NCI-H146 (cell line): ENCODE measurements at regions not wholly inside any gene's neighbourhood (a gene's known extent, or its start where the extent isn't known, plus 50 kb on each side); places are given as distances from the start of the nearest gene placed in this dataset.
A peak's percentile ranks its signal among the peaks of the same experiment; 100 is the strongest.

Source experiments
- DNase-seq: peaks from one replicate; lab custom pipeline; 2025; lab: John Stamatoyannopoulos, UW

DNA sequence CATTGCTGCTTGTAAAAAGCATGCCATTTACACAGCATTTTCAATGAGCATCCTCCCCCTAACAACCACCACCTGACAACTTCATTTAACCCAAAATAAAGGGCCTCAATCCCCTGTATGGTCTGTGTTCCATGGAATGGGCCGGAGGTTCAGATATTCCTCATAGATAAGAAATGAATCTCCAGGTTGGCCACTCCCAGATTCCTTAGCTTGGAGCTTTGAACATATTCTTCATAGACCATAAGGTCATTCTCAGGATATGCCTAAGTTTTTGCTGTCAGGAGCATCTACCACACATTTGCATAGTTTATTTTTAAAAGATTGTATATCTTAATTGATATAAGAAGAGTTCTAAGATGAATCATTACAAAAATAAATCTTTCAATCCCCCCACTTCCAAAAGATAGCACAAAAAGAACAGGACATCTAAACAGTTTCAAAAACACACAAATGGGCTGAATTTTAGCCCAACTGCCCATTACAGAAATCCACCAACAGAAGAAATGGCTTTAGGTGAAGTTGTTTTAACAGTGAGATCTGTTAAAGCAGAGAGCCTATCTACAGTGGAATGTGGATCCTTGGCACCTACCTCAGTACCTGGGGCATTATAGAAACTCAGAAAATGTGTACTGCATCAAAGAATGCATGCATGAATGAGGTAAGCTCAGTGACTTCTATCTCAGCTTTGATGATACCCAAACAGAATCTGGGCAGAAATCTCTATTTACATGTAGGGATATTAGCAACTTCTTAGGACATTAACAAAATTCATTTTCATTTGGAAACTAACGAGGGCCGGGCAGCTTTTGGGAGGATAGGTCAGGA lies 179.8 kb downstream of the SEC61B start:
- DNase-seq = no peak

DNA sequence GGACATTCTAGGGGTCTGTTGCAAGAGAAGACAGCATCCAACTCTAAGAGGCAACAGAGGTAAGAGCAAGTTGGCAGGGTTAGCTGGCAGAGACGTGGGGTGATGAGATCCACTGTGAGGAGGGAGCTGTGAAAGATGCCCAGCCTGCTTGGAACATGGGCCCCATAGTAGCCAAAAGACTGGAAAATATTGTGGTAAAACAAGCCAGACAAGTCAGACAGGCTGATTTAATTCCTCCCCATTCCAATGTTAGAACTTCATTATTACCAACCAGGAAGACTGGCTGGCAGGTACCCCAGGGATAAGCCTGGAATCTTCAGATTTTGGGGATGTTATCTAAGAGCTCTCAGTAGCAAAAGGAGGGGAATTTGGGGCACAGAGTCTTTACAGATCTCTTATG lies 181.3 kb downstream of the SEC61B start:
- no peak for DNase-seq

DNA sequence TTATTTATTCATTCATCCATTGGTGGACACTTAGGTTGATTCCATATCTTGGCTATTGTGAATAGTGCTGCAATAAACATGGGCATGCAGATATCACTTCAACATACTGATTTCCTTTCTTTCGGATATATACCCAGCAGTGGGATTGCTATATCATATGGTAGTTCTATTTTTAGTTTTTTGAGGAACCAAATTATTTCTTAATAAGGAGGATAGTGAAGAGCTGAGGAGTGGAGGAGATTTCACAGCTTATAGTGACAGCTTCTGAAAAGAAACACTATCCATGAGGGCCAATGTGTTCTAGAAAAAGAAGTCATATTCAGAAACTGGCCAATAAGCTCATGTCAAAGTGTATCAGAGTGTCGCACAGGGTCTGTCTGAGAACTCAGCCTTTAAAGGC lies 183.3 kb downstream of the SEC61B start:
- DNase-seq = no peak

DNA sequence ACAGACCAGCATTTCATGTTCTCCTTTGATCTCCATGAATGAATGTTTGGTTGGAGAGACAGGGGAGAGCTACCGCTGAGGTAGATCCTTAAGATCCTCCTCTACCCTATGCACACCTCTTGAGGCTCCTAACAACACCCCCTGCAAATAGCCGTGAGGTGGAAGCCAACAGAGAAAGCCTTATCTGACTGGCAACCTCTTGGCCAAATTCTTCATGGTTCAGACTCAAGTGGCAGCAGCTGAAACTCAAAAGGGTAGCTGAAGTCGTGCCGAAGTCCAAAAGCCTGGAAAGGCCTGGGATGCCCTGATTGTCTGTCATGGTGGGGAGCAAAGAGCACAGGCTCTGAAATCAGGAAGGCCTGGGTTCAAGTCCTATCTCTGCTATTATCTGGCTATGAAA lies 184.9 kb downstream of the SEC61B start:
- no peak for DNase-seq

DNA sequence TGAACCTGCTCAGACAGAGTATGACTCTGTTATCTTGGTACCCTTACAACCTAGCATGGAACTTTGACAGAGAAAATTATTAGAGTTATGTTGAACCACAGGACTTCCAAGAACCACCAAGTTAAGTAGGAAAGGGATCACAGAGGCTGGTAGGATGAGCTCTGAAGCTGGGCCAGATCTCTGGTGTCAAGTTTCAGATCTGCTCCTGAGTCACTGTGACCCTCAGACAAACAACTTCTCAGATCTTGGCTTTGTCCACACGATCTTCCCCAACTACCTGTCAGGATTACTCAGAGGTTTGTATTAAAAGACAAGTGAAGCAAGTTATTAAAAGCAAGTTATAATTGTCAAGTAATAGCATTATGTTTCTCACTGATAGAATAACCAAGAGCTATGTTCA lies 189.0 kb downstream of the SEC61B start:
- no peak for DNase-seq

DNA sequence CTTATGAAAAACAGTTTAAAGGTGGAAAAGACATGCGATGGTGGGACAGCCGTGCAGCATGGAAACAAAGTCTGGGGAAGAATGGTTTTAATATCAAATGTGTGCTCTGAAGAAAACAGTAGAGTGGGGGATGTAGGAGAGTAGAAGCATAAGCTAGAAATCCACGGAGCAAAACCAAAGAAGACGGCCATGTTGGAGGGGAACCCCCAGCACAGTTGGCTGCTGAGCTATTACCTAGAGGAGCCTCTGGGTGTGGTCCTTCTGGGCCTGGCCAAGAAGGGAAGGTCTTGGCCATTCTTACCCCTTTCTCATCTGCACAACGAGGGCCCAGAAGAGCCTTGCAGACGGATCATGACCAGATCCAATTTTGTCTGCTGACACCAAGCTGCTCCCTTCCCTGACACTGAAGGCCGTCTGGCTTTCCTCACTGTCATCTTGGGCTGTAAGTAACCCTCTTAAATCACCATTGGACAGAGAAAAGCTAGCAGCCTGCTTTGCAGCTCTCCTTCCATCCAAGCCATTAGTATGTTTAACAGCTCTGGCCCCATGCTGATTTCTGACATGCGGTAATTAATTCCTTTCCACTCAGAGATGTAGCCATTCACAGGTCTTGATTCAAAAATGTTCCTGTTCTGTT lies 189.5 kb downstream of the SEC61B start:
- peak; percentile 75 for DNase-seq

DNA sequence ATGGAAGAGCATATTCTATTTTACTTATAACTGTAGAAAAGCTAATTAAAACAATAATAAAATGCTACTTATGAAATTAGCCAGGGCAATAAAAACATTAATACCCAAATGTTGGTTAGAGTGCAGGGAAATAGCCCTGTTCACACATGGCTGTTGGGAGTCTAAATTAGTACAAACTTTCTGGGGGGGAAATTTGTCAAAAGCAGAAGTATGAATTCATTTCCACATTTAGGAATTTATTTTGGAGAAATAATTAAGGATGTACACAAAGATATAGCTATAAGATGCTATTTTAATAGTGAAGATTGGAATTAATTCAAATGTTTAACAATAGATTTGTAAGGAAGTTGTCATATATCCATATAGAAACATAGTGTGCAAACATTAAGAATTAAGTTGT lies 190.5 kb downstream of the SEC61B start:
- no peak for DNase-seq

DNA sequence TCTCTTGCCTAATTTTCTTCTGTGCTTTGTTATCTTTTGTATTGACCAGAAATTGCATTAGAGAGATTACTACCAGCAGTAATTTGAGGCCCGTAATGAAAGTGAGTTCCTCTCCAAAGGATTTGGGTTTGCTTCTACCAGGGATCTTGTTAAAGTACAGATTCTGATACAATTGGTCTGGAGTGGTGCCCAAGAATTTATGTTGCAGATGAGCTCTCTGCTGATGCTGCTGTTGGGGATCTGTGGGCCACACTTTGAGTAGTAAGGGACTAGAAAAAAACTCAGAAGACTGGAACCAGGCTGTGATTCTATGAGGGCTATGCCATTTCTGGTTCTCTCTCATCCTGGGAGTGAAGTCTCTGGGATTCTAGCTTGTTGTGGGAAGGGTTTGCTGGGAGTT lies 192.2 kb downstream of the SEC61B start:
- no peak for DNase-seq

DNA sequence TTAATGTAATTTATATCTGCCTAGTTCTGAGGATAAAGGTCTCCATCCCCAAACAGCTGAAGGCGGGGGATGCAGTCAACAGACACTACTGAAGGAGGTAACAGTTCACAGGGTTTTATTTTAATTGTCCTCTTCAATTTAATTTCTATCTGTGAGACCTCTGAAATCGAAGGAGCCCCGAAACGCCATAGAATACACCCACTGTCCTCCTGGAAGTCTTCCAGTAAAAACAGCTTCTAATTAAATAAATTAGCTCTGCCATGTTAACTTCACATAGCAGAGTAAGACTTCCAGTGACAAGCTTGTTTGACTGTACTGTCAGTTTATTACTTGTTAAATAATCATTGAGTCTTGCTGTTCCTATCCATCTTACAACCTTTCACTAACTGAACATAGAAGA lies 193.5 kb downstream of the SEC61B start:
- no peak for DNase-seq

DNA sequence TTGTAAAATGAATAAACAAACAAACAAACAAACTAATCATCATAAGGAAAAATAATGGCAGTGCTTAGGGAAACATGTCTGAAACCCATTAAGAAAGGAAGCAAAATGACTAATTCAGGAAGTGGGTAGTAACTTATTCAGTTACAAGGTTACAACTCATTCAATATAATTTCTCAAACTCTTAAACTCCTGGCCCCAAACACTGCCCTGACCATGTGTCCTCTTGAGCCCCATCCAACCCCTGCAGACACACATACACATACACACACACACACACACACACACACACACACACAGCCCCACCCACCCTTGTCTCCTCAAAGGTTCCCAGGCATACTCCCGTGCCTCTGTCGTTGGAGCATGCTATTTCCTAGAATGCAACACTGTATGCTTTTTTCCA lies 193.9 kb downstream of the SEC61B start:
- no peak for DNase-seq

DNA sequence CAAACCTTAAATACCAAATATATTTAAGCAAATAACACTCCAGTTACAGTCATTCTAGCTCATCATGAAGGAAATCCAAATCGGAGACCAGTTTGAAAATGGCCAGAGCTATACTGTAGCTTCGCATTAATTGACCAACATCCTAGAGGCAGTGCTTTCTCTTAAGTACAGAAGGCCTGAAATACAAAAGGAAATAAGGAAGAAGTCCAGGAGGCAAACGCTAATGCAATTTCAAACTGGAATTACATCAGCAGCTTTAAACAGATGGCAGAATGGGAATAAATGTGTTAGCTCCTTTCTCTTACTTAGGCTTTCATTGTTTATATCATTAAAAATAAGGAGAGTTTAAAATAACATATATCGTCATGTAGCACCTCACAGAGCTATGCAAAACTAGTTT lies 197.0 kb downstream of the SEC61B start:
- DNase-seq = no peak

DNA sequence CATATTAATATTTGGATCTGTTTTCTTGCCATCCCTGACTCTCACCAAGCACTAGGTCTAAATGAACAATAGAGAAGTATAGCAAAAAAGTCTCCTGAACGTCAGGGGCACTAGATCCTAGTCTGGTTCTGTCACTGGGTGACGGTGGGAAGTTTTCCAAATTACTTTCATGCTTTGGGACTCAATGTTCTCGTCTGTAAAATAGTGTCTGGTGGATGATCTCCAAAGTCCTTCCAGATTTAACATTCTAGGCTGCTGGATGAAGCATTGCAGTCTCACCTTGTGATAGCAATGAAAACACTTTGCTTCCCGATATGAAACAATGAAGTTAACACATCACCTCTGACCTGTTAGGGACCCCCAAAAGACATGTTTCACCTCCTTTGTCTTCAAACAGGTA lies 199.3 kb downstream of the SEC61B start:
- DNase-seq = no peak

DNA sequence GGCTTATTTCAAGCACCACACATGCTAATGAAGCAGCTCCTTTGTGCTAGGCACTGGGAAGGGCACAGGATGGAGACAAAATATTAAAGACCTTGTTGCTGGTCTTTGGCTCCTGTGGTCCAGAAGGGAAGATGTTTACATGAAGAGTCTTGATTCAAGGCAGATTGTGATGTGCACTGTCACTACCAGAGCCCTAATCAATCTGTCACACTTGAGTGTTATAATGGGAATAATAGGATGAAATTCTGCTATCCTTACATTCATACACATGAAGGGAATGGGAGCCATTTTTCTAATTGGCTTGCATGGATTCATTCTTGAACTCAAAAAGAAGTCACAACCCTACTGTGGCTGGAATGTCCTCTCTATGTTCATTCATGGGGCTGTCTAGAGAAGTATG lies 203.0 kb downstream of the SEC61B start:
- DNase-seq = no peak

DNA sequence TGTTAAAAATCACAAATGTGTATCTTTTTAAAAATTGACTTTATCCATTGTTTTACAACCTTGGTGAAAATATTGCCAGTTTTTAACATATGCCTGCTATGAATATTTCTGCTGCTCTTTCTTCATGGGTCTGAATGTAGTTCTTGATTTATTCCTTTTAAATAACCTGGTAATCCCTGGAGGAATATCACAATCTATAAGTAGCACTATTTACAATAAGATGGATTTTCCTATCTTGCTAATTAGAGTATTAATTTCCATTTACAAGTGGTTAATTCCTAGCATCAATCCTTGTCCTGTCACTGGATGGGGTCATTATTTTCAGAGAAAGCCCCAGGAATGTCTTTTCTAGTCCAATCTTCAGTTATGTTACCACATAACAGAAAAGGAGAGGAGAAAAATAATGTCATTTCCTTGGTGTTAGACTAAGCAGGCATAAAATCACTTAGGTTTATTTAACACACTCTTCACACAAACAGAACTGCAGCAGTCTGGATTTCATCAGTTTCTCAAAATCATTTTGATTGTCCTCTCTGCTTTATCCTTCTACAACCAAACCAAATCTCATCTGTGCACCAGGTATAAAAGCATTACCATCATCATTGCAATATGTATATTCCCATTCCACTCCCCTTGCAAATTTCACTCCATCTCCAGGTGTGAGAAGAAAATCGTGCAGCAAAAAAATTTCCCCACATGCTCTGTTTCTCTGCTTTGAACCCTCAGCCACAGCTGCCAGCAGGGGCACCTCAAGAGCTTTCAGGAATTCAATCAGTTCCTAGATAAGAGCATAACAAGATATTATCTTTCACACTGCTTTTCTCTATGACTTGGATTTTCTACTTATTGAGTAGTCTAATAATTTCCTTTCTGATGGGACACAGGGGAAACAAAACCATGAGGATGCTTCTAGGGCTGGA lies 204.1 kb downstream of the SEC61B start:
- no peak for DNase-seq

DNA sequence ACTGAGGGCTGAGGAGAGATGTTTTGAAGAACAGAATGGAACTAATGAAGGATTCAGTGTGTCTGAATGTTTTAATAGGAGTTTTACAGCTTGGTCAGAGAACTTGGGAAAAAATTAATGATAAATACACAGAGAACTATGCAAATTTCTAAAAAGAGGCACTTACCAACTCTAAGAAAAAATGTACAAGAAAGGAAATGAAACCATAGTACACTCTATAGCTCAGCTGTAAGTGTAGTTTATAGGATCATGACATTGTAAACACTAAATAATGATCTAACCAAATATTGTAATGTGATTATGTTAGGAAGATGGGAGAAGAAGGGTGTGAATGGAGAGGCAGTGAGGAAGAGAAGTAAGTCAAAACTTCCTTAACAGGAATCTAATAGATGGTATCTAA lies 205.2 kb downstream of the SEC61B start:
- DNase-seq = no peak

DNA sequence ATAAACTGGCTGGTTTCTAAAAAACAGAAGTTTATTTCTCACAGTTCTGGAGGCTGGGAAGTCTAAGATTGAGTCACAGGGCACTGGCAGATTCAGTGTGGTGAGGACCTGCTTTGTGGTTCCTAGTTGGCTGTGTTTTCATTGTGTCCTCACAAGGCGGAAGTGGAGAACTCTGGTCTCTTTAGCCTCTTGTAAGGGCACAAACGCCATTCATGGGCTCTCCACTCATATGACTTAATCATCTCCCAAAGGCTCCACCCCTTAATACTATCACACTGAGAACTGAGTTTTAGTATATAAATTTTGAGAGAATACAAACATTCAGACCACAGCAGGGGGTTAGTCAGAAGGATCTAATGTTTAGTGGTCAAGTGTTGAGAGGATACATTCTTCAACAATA lies 208.2 kb downstream of the SEC61B start:
- no peak for DNase-seq

DNA sequence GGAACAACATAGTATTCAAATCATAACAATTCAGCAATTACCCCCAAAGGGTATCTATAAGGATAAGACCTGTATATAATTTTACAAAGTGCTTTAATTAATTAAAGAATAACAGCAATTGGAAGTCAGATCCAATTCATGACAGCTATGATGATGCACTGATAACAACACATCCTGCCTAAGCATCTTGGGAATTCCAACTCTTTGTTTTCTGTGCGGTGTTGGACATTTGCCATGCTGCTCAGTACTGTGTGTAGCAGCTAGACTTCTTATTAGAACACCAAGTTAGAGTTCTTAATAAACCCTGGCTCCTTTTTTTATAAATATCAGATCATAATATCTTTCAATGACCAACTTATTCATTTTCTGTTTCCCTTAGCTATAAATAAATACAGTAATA lies 209.0 kb downstream of the SEC61B start:
- no peak for DNase-seq

DNA sequence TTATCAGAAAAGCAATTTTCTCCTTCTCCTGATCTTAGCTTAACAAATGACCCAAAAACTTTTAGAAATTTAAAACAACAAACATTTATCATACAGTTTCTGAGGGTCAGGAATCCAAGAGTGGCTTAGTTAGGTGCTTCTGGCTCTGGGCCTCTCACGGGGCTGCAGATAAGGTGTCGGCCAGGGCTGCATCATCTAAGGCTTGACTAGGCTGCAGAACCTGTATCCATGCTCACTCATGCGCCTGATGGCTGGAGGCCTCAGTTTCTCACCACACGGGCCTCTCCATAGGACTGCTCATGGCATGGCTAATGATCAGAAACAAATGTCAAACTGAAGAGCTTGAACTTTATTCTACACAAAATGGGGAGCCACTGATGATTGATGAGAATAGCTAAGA lies 210.0 kb downstream of the SEC61B start:
- DNase-seq = no peak

DNA sequence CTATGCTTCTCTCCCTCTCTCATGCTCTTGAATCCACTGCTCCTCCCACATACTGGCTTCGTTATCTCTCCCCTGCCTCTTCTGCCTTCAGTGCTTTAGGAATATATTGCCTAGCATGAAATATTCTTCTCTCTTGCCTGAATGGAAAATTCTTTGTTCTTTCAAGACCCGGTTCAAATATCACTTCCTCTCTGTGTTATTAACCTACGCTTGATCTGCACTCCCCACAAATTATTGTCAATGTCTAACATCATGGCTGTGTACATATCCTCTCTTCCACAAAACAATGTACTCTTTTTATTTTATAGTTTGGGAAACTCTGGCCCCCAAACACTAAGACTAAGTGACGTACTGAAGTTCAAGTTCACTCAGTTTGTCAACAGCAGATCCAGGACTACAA lies 211.0 kb downstream of the SEC61B start:
- no peak for DNase-seq

DNA sequence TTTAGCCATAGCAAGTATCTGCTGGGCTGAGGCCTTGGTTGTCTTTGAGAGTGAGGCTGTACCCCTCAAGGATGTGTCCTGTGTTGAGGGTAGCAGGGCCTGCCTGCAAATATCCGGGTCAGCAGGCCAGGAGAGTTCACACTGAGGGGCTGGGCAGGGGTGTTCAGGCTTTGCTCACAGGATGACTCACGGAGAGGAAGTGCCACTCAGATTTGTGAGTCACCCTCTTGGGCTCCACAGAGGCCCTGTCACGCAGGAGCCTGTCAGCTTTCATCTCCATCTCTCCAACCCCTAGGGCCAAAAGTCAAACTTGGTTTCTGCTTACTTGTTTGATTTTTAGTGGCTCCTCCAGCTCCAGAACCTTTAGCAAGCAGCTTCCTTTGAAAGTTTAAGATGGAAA lies 211.5 kb downstream of the SEC61B start:
- no peak for DNase-seq

DNA sequence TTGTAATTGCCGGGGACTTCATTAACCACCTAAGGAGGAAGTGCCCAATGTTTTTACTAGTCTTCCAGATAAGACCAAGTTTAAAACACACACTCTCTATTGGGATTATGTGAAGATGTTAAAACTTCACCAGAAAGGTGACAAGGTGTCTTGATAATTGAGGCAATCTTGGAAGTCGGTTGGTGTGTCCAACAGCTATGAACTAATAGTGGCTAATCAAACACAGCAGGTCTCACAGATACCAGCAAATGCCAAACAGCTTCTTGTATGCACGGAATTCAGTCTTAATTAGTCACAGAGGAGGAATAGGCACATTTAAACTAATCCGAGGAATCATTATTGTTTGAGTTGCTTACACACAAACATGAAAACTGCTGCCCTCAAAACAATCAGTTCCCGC lies 214.5 kb downstream of the SEC61B start:
- DNase-seq = no peak

DNA sequence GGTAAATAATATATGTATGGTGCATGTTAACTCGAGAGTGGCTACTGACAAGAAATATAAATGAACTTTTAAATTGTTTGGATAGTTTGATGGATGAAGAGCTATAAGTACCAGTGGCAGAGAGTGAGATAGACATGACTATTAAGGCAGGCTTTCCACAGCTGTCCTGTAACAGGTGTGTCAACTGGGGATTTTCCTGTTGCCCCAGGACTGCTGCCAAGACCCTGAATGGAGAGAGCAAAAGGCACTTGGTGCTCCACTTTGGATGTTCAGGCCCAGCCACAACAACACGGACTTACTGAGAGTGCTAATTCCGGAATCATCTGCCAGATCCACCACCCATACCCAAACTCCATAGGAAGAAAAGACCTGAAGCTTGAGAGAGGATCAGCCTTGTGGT lies 215.1 kb downstream of the SEC61B start:
- DNase-seq = no peak

DNA sequence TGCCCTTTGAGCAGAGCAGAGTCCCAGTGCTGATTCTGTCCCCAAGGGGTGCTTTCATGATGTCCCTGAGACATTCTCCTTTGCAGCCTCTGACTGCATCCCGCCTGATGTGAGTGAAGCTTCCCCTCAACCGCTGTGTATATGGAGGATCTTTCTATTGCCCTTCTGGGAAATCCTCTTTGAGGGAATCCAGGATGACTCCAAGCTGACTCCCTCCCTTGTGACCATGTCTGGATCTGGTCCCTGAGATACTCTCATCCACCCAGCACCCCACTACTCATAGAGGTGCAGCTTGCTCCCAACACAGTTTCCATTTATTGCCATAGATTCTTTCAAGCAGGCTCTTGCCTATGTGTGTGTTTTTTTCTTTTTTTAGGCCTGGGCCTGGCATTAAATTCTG lies 216.5 kb downstream of the SEC61B start:
- DNase-seq = no peak
